IPS-18a (cell line): ENCODE measurements at regions not wholly inside any gene's neighbourhood (a gene's known extent, or its start where the extent isn't known, plus 50 kb on each side); places are given as distances from the start of the nearest gene placed in this dataset.

Experiments
- H3K27ac ChIP-seq: one replicate; pipeline ENCODE4 v1.5.1; 2013; ENCODE audit warnings: low read length
- H3K27me3 ChIP-seq: one replicate; pipeline ENCODE4 v1.6.1; 2013; ENCODE audit warnings: mild to moderate bottlenecking, low read length; ENCODE audit not compliant: control insufficient read depth, insufficient read depth
- H3K36me3 ChIP-seq: one replicate; pipeline ENCODE4 v1.6.1; 2013; ENCODE audit warnings: low read depth, low read length; ENCODE audit not compliant: control insufficient read depth
- H3K4me1 ChIP-seq: one replicate; pipeline ENCODE4 v1.6.1; 2013; ENCODE audit warnings: low read depth, low read length; ENCODE audit not compliant: control insufficient read depth
- H3K4me3 ChIP-seq: one replicate; pipeline ENCODE4 v1.5.1; 2013; ENCODE audit warnings: low read length
- H3K9ac ChIP-seq: one replicate; pipeline ENCODE4 v1.6.1; 2013; ENCODE audit warnings: mild to moderate bottlenecking, low read length, moderate library complexity
- H3K9me3 ChIP-seq: one replicate; pipeline ENCODE4 v1.6.1; 2013; ENCODE audit warnings: low read depth, low read length; ENCODE audit not compliant: control insufficient read depth

- H3K27me3 ChIP-seq = no peaks in the 10 kb centered on the region
- H3K27ac ChIP-seq = no peak overlapping the region
- H3K9me3 ChIP-seq = peaks cover 2% of the 10 kb centered on the region
- no peaks in the 10 kb centered on the region for H3K4me1 ChIP-seq
- H3K36me3 ChIP-seq = no peaks in the 10 kb centered on the region
- no peak overlapping the region for H3K4me3 ChIP-seq
- H3K9ac ChIP-seq = no peak overlapping the region
Observed at GRCh38 chrX:20352504-20352903, 85.8 kb upstream of the RPS6KA3 start.

- Histone ChIP-seq H3K4me1 (no peaks in the 10 kb centered on the region), H3K27ac (no peak overlapping the region), H3K9me3 (peaks cover 3% of the 10 kb centered on the region), H3K36me3 (no peaks in the 10 kb centered on the region), H3K4me3 (no peak overlapping the region), H3K27me3 (no peaks in the 10 kb centered on the region), H3K9ac (no peak overlapping the region)
Observed at GRCh38 chrX:20350596-20350995, 83.9 kb upstream of the RPS6KA3 start.

DNA sequence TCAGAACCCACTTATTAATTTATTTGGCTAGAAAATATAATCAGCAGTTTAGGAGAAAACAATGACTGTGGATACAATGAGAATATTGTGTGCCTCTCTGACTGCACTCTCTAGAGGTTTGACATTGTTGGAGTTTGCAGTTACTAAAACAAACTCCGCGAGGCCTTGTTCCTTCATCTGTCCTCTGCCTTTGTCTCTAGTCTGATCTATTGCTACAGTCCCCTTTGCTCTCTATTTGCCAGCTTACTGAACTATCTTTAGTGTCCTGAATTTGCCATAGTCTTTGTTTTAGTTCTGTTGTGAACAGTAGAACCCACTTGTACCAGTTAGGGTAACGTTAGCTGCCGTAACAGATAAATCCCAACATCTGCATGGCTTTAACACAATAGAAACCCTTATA, 81.4 kb upstream of the RPS6KA3 start:
- Histone ChIP-seq H3K9ac (no peak overlapping the region), H3K27ac (no peak overlapping the region), H3K4me1 (no peaks in the 10 kb centered on the region), H3K9me3 (peaks cover 3% of the 10 kb centered on the region), H3K36me3 (no peaks in the 10 kb centered on the region), H3K27me3 (no peaks in the 10 kb centered on the region), H3K4me3 (no peak overlapping the region)

DNA sequence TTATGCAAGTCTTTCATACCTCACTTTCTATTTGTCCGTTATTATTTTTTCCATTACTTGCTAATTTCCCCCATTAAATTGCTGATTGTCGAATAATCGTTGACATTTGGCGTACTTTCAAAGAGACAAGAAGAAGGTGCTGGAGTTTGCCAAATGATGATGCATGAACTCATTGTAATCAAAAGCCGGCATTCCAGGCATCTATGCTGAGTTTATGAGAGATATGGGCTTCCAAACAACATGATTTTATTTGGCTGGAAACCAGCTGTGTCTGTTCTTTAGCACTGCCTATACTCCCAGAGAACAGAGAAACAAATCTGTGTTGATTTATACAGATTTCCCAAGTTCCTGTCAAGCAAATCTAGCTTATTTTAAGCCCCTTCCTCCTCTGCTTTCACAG, 80.8 kb upstream of the RPS6KA3 start:
- Histone ChIP-seq H3K27ac (no peak overlapping the region), H3K4me3 (no peak overlapping the region), H3K4me1 (no peaks in the 10 kb centered on the region), H3K9me3 (peaks cover 3% of the 10 kb centered on the region), H3K9ac (no peak overlapping the region), H3K27me3 (no peaks in the 10 kb centered on the region), H3K36me3 (no peaks in the 10 kb centered on the region)

DNA sequence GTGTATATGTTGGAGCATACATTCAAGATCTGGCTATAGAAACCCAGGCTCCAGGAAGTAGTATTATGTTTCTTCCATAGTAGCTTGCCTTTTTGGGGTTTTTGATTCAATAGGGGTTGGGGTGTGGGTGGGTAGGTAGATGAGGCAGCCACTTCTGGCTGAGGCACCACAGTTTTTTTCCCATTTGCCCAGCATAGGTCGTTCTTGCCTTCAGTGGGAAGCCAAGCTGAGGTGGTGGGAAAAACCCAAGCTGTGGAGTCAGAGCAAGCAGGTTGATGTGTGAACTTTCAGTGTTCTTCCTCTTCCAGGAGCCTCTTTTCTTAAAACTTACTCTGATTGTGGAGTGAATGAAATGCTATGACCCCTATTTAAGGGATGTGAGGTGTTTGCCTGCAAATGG, 67.0 kb upstream of the RPS6KA3 start:
- peaks cover 63% of the 10 kb centered on the region for H3K27me3 ChIP-seq
- no peaks in the 10 kb centered on the region for H3K36me3 ChIP-seq
- peaks cover 5% of the 10 kb centered on the region for H3K4me1 ChIP-seq
- no peak overlapping the region for H3K9ac ChIP-seq
- no peak overlapping the region for H3K27ac ChIP-seq
- H3K9me3 ChIP-seq = peaks cover 12% of the 10 kb centered on the region
- no peak overlapping the region for H3K4me3 ChIP-seq

GRCh38 chrX:20330545-20330944, 63.8 kb upstream of the RPS6KA3 start:
- Histone ChIP-seq H3K4me3 (no peak overlapping the region), H3K9me3 (peaks cover 15% of the 10 kb centered on the region), H3K36me3 (no peaks in the 10 kb centered on the region), H3K4me1 (peaks cover 5% of the 10 kb centered on the region), H3K27me3 (peaks cover 64% of the 10 kb centered on the region), H3K27ac (no peak overlapping the region), H3K9ac (no peak overlapping the region)

DNA sequence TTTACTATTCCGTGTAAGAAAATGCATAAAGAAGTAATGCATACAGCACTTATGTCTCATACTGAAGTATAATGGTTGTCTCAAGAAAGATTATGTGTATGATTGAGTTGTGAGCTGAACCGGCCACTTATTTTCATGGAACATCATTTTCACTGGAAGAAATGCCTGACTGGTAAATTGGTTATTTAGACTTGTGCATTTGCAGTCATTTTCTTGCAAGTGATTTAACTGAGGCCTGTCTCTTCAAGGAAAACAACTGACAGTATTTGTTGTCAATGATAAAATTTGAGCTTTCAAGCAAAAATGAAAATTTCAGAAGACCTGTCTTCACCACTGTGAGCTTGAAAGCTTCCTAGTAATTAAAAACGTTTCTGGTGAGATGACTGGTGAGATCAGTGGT, 62.7 kb upstream of the RPS6KA3 start:
- Histone ChIP-seq H3K27ac (no peak overlapping the region), H3K27me3 (peaks cover 58% of the 10 kb centered on the region), H3K4me1 (peaks cover 5% of the 10 kb centered on the region), H3K4me3 (no peak overlapping the region), H3K36me3 (no peaks in the 10 kb centered on the region), H3K9me3 (peaks cover 15% of the 10 kb centered on the region), H3K9ac (no peak overlapping the region)

DNA sequence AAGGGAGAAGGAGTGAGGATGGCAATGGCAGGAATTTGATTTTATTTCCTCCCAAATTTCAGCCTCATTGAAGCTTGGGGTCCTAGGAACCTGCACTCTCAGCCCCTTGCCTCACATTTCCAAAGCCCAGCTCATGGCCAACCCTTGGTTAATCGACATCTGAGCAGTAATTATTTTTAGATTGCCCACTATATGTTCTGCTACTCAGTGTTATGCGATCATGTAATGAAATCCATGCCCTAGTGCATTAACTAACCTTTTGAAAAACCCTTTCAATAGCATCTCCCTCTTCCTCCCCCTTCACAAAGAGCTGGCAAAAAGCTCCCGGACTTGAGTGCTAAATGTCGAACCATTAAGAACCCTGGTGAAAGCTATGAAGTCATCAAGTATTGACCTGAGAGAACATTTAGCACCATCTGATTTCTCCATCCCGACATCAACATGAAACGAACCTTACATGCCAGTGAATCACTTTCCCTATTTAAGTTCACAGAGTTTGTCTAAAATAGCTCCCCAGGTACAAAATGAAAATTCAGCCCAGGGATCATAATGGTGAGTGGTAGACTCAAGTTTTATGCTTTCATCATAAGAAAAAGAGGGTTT, 59.2 kb upstream of the RPS6KA3 start:
- no peak overlapping the region for H3K9ac ChIP-seq
- peaks cover 7% of the 10 kb centered on the region for H3K9me3 ChIP-seq
- H3K27me3 ChIP-seq = peaks cover 24% of the 10 kb centered on the region
- H3K27ac ChIP-seq = no peak overlapping the region
- H3K36me3 ChIP-seq = no peaks in the 10 kb centered on the region
- H3K4me3 ChIP-seq = no peak overlapping the region
- peaks cover 5% of the 10 kb centered on the region for H3K4me1 ChIP-seq

DNA sequence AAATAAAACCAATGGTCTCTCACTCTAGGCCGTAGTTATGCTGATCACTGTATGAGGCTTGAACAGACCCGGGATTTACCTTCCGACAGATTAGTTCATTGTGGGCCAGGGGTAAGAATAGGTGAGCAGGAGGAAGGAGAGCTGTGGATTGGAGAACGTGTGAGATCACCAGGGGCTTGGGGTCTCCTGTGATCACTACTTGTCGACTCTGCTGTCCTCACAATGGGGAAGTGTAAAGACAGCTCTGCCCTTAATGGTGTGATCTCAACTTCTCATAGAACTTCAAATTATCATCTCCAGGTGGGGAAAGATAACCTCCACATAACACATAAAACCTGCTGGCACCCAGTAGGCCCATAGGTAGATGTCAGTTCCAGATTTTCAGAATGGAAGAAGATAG, 56.2 kb upstream of the RPS6KA3 start:
- H3K9ac ChIP-seq = no peak overlapping the region
- no peak overlapping the region for H3K27ac ChIP-seq
- peaks cover 3% of the 10 kb centered on the region for H3K9me3 ChIP-seq
- no peaks in the 10 kb centered on the region for H3K4me1 ChIP-seq
- no peaks in the 10 kb centered on the region for H3K36me3 ChIP-seq
- no peak overlapping the region for H3K4me3 ChIP-seq
- H3K27me3 ChIP-seq = no peaks in the 10 kb centered on the region

GRCh38 chrX:20320461-20321159, 53.9 kb upstream of the RPS6KA3 start:
- Histone ChIP-seq H3K27ac (no peak overlapping the region), H3K4me3 (no peak overlapping the region), H3K36me3 (no peaks in the 10 kb centered on the region), H3K27me3 (no peaks in the 10 kb centered on the region), H3K9ac (no peak overlapping the region), H3K9me3 (peaks cover 5% of the 10 kb centered on the region), H3K4me1 (no peaks in the 10 kb centered on the region)

DNA sequence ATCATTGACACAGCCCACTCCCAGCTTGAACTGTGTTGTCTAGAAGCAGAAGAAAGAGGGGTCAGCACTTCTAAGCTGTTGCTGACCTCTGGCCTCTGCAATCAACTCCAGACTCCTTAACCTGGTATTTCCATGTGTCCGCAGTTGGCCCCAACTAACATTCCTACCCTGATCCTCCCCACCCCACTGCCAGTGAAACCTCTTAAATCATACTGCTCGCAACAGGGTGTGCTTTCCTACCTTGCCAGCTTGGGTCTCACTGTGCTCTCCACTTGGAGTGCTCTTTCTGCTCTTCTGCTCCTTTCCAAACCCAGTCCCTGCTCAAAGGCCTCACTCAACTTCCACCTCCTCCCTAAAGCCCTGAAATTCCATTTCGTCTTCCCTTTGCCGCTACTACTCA, 52.3 kb upstream of the RPS6KA3 start:
- Histone ChIP-seq H3K27me3 (no peaks in the 10 kb centered on the region), H3K4me3 (no peak overlapping the region), H3K27ac (no peak overlapping the region)

GRCh38 chrX:20317873-20318272, 51.2 kb upstream of the RPS6KA3 start:
- Histone ChIP-seq H3K4me1 (no peaks in the 10 kb centered on the region), H3K4me3 (no peak overlapping the region), H3K36me3 (no peaks in the 10 kb centered on the region), H3K9me3 (peaks cover 5% of the 10 kb centered on the region), H3K9ac (no peak overlapping the region), H3K27ac (no peak overlapping the region), H3K27me3 (no peaks in the 10 kb centered on the region)

More for the DNA sequence above, 52.3 kb upstream of the RPS6KA3 start:
- H3K9ac ChIP-seq = no peak overlapping the region
- H3K4me1 ChIP-seq = no peaks in the 10 kb centered on the region
- H3K9me3 ChIP-seq = peaks cover 5% of the 10 kb centered on the region
- no peaks in the 10 kb centered on the region for H3K36me3 ChIP-seq
